ENCODE measurements at regions not wholly inside any gene's neighbourhood (a gene's known extent, or its start where the extent isn't known, plus 50 kb on each side); places are given as distances from the start of the nearest gene placed in this dataset.
A peak's percentile ranks its signal among the peaks of the same experiment; 100 is the strongest.

GRCh38 chr10:25725917-25726716 lies 207.9 kb upstream of the MYO3A start:
- no peak for TF ChIP-seq EP300 (IDR thresholded peaks at IDR 0.05; ENCODE audit: low read depth)
- TF ChIP-seq, protein P1, sequence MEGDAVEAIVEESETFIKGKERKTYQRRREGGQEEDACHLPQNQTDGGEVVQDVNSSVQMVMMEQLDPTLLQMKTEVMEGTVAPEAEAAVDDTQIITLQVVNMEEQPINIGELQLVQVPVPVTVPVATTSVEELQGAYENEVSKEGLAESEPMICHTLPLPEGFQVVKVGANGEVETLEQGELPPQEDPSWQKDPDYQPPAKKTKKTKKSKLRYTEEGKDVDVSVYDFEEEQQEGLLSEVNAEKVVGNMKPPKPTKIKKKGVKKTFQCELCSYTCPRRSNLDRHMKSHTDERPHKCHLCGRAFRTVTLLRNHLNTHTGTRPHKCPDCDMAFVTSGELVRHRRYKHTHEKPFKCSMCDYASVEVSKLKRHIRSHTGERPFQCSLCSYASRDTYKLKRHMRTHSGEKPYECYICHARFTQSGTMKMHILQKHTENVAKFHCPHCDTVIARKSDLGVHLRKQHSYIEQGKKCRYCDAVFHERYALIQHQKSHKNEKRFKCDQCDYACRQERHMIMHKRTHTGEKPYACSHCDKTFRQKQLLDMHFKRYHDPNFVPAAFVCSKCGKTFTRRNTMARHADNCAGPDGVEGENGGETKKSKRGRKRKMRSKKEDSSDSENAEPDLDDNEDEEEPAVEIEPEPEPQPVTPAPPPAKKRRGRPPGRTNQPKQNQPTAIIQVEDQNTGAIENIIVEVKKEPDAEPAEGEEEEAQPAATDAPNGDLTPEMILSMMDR (IDR thresholded peaks at IDR 0.05), result peak; percentile 25 to 61 (median 49)
- no peak for TF ChIP-seq POLR2AphosphoS5 (IDR thresholded peaks at IDR 0.05)
